ENCODE measurements at regions not wholly inside any gene's neighbourhood (a gene's known extent, or its start where the extent isn't known, plus 50 kb on each side); places are given as distances from the start of the nearest gene placed in this dataset.

DNA sequence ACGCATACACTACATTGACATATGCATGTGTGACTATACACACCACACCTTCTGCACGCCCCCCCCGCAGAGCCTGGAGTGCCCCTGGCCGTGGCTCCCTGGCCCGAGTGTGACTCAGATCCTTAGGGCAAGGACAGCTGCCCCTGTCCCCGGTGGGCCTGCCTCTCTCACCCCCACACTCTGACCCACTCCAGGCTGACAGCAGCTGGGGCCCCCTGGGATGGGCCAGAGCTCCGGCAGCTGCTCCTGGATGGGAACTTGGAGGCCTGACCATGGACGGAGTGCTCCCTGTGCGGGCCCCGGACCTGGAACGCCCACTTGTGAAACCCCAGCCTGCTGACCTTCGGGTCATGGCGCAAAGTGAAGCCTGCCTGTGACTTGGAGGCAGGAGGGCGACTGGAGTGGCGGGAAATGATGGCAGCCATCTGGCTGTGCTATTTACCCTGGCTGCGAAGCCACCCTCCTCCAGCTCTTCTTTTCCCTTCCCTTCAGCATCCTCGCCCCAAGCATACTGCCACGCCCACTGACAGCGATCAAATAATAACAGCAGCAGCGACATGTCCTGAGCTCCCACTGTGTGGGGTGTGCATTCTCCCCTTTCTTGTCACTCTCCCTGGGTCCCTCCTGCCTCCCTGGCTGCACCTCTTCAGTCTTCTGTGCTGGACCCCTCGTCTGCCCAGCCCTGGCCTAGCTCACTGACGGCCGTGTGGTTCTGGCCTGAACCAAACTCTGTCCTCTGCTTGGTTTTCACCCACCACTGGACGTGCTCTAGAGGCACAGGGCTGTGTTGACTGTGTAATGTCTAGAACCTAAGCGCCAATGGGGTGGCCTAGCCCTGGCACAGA lies 90.7 kb upstream of the MEF2A start:
- TF ChIP-seq, protein P1, sequence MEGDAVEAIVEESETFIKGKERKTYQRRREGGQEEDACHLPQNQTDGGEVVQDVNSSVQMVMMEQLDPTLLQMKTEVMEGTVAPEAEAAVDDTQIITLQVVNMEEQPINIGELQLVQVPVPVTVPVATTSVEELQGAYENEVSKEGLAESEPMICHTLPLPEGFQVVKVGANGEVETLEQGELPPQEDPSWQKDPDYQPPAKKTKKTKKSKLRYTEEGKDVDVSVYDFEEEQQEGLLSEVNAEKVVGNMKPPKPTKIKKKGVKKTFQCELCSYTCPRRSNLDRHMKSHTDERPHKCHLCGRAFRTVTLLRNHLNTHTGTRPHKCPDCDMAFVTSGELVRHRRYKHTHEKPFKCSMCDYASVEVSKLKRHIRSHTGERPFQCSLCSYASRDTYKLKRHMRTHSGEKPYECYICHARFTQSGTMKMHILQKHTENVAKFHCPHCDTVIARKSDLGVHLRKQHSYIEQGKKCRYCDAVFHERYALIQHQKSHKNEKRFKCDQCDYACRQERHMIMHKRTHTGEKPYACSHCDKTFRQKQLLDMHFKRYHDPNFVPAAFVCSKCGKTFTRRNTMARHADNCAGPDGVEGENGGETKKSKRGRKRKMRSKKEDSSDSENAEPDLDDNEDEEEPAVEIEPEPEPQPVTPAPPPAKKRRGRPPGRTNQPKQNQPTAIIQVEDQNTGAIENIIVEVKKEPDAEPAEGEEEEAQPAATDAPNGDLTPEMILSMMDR (IDR thresholded peaks at IDR 0.05; ENCODE audit: control extremely low read depth in 1 of 3, insufficient read depth in 1 of 3, low read depth in 1 of 3, low read length in 3 of 3): no peak
- TF ChIP-seq BCL11A (IDR thresholded peaks at IDR 0.05; ENCODE audit: low read depth in 2 of 2, low read length in 2 of 2) (no peak), MAFK (IDR thresholded peaks at IDR 0.05; ENCODE audit: low read depth, low read length) (no peak), CHD2 (IDR thresholded peaks at IDR 0.05; ENCODE audit: low read length) (no peak), YY1 (IDR thresholded peaks at IDR 0.05; ENCODE audit: low read depth, low read length) (no peak), POLR2AphosphoS5 (IDR thresholded peaks at IDR 0.05; ENCODE audit: low read depth, low read length) (no peak), RFX5 (IDR thresholded peaks at IDR 0.05; ENCODE audit: borderline replicate concordance, low read depth, low read length) (no peak), TAF1 (IDR thresholded peaks at IDR 0.05; ENCODE audit: low read depth, low read length) (no peak), SIN3A (conservative IDR thresholded peaks at IDR 0.05 in 1 of 2, IDR thresholded peaks at IDR 0.05 in 1 of 2; ENCODE audit: low read depth in 1 of 2, low read length in 2 of 2) (no peak)
- TF ChIP-seq, protein P2, sequence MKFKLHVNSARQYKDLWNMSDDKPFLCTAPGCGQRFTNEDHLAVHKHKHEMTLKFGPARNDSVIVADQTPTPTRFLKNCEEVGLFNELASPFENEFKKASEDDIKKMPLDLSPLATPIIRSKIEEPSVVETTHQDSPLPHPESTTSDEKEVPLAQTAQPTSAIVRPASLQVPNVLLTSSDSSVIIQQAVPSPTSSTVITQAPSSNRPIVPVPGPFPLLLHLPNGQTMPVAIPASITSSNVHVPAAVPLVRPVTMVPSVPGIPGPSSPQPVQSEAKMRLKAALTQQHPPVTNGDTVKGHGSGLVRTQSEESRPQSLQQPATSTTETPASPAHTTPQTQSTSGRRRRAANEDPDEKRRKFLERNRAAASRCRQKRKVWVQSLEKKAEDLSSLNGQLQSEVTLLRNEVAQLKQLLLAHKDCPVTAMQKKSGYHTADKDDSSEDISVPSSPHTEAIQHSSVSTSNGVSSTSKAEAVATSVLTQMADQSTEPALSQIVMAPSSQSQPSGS (IDR thresholded peaks at IDR 0.05; ENCODE audit: low read length): no peak
- TF ChIP-seq, protein P3, sequence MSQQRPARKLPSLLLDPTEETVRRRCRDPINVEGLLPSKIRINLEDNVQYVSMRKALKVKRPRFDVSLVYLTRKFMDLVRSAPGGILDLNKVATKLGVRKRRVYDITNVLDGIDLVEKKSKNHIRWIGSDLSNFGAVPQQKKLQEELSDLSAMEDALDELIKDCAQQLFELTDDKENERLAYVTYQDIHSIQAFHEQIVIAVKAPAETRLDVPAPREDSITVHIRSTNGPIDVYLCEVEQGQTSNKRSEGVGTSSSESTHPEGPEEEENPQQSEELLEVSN (IDR thresholded peaks at IDR 0.05): peak; percentile 66
- TF ChIP-seq, protein P4, sequence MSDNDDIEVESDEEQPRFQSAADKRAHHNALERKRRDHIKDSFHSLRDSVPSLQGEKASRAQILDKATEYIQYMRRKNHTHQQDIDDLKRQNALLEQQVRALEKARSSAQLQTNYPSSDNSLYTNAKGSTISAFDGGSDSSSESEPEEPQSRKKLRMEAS (IDR thresholded peaks at IDR 0.05): no peak

Measured in H1 (cell line).